HCT116 (cell line): ENCODE measurements at regions not wholly inside any gene's neighbourhood (a gene's known extent, or its start where the extent isn't known, plus 50 kb on each side); places are given as distances from the start of the nearest gene placed in this dataset.

ENCODE experiments used
- ATAC-seq: fragments of 200-7000 bp; cut with Tn5 transposase; 2 replicates; pipeline ENCODE4 v1.9.1; 2020; ENCODE audit warnings: mild to moderate bottlenecking, moderate library complexity
- BruUV-seq: library from RNA; stranded (reverse); fragments of 400-500 nt; replicated peaks from 2 replicates; lab custom pipeline; 2021; lab: Mats Ljungman, UMichigan
- CTCF ChIA-PET: fragments of 300-600 bp; sonication (Branson Sonifier 250); formaldehyde crosslinking; loops from one replicate; lab custom pipeline; 2021; ENCODE audit warnings: antibody characterized with exemption; lab: Charles Lee
- POLR2A ChIA-PET: fragments of 300-600, 350-600 bp; sonication (Branson Sonifier 250); formaldehyde crosslinking; loops from one replicate; lab custom pipeline; 2021; ENCODE audit warnings: antibody characterized with exemption; lab: Charles Lee
- RAD21 ChIA-PET, 2 experiments: fragments of 300-600 bp; sonication (Branson Sonifier 250); formaldehyde crosslinking; loops; one replicate each; lab custom pipeline; 2023; ENCODE audit warnings: low total read pairs in 2 of 2; ENCODE audit not compliant: uncharacterized antibody in 2 of 2, unreplicated experiment in 2 of 2, low non-redundant PET in 1 of 2; lab: Charles Lee
- DNase-seq: peaks from one replicate; pipeline ENCODE4 v3.0.0-alpha.2; 2010; ENCODE audit warnings: low read depth, low spot score
- H2AFZ ChIP-seq: fragments of 200-600 bp; shearing (Covaris generic), sonication (generic); 2 replicates; pipeline ENCODE4 v1.6.1; 2017; ENCODE audit warnings: low read depth, mixed run types, mixed read lengths, antibody characterized with exemption, low read length; ENCODE audit not compliant: poor library complexity, severe bottlenecking
- H3K27ac ChIP-seq: 2 replicates; pipeline ENCODE4 v1.5.1; 2012; ENCODE audit warnings: low read depth, low read length
- H3K27me3 ChIP-seq: fragments of 200-600 bp; sonication (generic); 2 replicates; pipeline ENCODE4 v1.6.1; 2016; ENCODE audit warnings: mixed run types, low read length, mixed read lengths; ENCODE audit not compliant: insufficient read depth
- H3K36me3 ChIP-seq, 2 experiments: fragments of 200-500 bp in 1 of 2; fragments of 200-600 bp in 1 of 2; sonication (Bioruptor generic) in 1 of 2; sonication (generic) in 1 of 2; 2 replicates each; pipeline versions ENCODE4 v1.5.1 to v1.6.1; 2014 to 2016; ENCODE audit warnings: low read length in 2 of 2, inconsistent platforms in 1 of 2, mixed read lengths in 1 of 2, mixed run types in 1 of 2; ENCODE audit not compliant: insufficient read depth in 2 of 2, control insufficient read depth in 1 of 2
- H3K4me1 ChIP-seq, 2 experiments: fragments of 200-600 bp in 1 of 2; sonication (generic) in 1 of 2; 2 replicates each; pipeline versions ENCODE4 v1.5.1 to v1.6.1; 2012 to 2017; ENCODE audit warnings: low read length in 2 of 2, inconsistent platforms in 1 of 2, mild to moderate bottlenecking in 1 of 2, mixed read lengths in 1 of 2, mixed run types in 1 of 2, moderate library complexity in 1 of 2; ENCODE audit not compliant: insufficient read depth in 2 of 2, control insufficient read depth in 1 of 2
- H3K4me2 ChIP-seq: fragments of 200-600 bp; sonication (generic); 2 replicates; pipeline ENCODE4 v1.6.1; 2017; ENCODE audit warnings: mixed run types, low read length, mixed read lengths
- H3K4me3 ChIP-seq, 2 experiments: fragments of 200-600 bp in 1 of 2; sonication (generic) in 1 of 2; replicated peaks in 1 of 2; 2 replicates each; pipeline ENCODE4 v1.5.1; 2011 to 2016; ENCODE audit warnings: low read length in 2 of 2, control low read depth in 1 of 2, low read depth in 1 of 2, mild to moderate bottlenecking in 1 of 2, mixed read lengths in 1 of 2, mixed run types in 1 of 2
- H3K79me2 ChIP-seq: fragments of 200-600 bp; sonication (generic); 2 replicates; pipeline ENCODE4 v1.6.1; 2017; ENCODE audit warnings: mild to moderate bottlenecking, mixed run types, low read length, moderate library complexity, mixed read lengths; ENCODE audit not compliant: insufficient read depth
- H3K9ac ChIP-seq: fragments of 200-600 bp; sonication (generic); 2 replicates; pipeline ENCODE4 v1.6.1; 2016; ENCODE audit warnings: low read length, mixed read lengths
- H3K9me2 ChIP-seq: fragments of 200-600 bp; sonication (generic), shearing (Covaris generic); 2 replicates; pipeline ENCODE4 v1.6.1; 2017; ENCODE audit warnings: mixed run types, mild to moderate bottlenecking, moderate library complexity; ENCODE audit not compliant: insufficient read depth
- H3K9me3 ChIP-seq, 2 experiments: fragments of 200-500 bp in 1 of 2; fragments of 200-600 bp in 1 of 2; sonication (Bioruptor generic) in 1 of 2; sonication (generic) in 1 of 2; 2 replicates each; pipeline ENCODE4 v1.6.1; 2014 to 2017; ENCODE audit warnings: low read length in 2 of 2, mixed read lengths in 2 of 2, inconsistent platforms in 1 of 2, low read depth in 1 of 2, mild to moderate bottlenecking in 1 of 2, mixed run types in 1 of 2, moderate library complexity in 1 of 2; ENCODE audit not compliant: control insufficient read depth in 1 of 2, insufficient read depth in 1 of 2
- H4K20me1 ChIP-seq: fragments of 200-600 bp; sonication (generic), shearing (Covaris generic); 2 replicates; pipeline ENCODE4 v1.6.1; 2017; ENCODE audit warnings: mixed run types, mild to moderate bottlenecking, moderate library complexity; ENCODE audit not compliant: insufficient read depth
- CBX3 ChIP-seq: IDR thresholded peaks from 2 replicates; pipeline ENCODE4 v1.6.1; 2012; ENCODE audit warnings: low read depth
- EZH2phosphoT487 ChIP-seq: fragments of 200-600 bp; IDR thresholded peaks from 2 replicates; pipeline ENCODE4 v1.6.1; 2018; ENCODE audit warnings: antibody characterized with exemption, borderline replicate concordance
- JUND ChIP-seq: IDR thresholded peaks from 2 replicates; pipeline ENCODE4 v1.6.1; 2012
- POLR2A ChIP-seq: IDR thresholded peaks from 2 replicates; pipeline ENCODE4 v1.7.0; 2011; ENCODE audit warnings: borderline replicate concordance; ENCODE audit not compliant: insufficient read depth, insufficient read length; ENCODE audit errors: extremely low read depth
- POLR2AphosphoS5 ChIP-seq: IDR thresholded peaks from 2 replicates; pipeline ENCODE4 v1.6.1; 2011; ENCODE audit warnings: mild to moderate bottlenecking, low read depth, low read length, moderate library complexity
- SIN3A ChIP-seq: IDR thresholded peaks from 2 replicates; pipeline ENCODE4 v1.6.1; 2012; ENCODE audit warnings: low read depth
- SP1 ChIP-seq: IDR thresholded peaks from 2 replicates; pipeline ENCODE4 v1.6.1; 2012; ENCODE audit warnings: low read depth
- SRF ChIP-seq: IDR thresholded peaks from 2 replicates; pipeline ENCODE4 v1.6.1; 2012; ENCODE audit warnings: low read depth
- TCF7L2 ChIP-seq: IDR thresholded peaks from 2 replicates; pipeline ENCODE4 v1.7.0; 2011; ENCODE audit warnings: borderline replicate concordance, inconsistent platforms; ENCODE audit not compliant: insufficient read depth, insufficient read length; ENCODE audit errors: extremely low read depth
- YY1 ChIP-seq: IDR thresholded peaks from 2 replicates; pipeline ENCODE4 v1.6.1; 2011; ENCODE audit warnings: low read length, low read depth, moderate library complexity, mild to moderate bottlenecking; ENCODE audit not compliant: insufficient replicate concordance; ENCODE audit errors: extremely low read depth
- ZBTB33 ChIP-seq: IDR thresholded peaks from 2 replicates; pipeline ENCODE4 v1.6.1; 2011; ENCODE audit warnings: mild to moderate bottlenecking, low read length, moderate library complexity; ENCODE audit not compliant: insufficient replicate concordance; ENCODE audit errors: extremely low read depth
- ZFX ChIP-seq: fragments of 450-650 bp; IDR thresholded peaks from 2 replicates; pipeline ENCODE4 v1.6.1; 2017
- intact Hi-C: fragments of 100-400 bp; cut with micrococcal nuclease; formaldehyde crosslinking; loops from 2 replicates; pipeline ENCODE4 v1.10.0; 2022

GRCh38 chr6:122238861-122239260 lies 160.6 kb upstream of the HSF2 start:
- H3K36me3 ChIP-seq = no peaks in the 10 kb centered on the region
- H3K9me3 ChIP-seq = 0 out of 4 replicates have a peak, but pooled peaks cover 0 to 3% of the 10 kb centered on the region in 2 experiments
- H3K4me1 ChIP-seq = no peaks in the 10 kb centered on the region
- BruUV-seq = no TSS peak
- H3K4me3 ChIP-seq = no peak overlapping the region
- no peaks in the 10 kb centered on the region for H3K79me2 ChIP-seq
- H3K27ac ChIP-seq = no peak overlapping the region
- DNase-seq = no peak
- no peak for TF ChIP-seq POLR2AphosphoS5
- no peak for TF ChIP-seq YY1
- TF ChIP-seq EZH2phosphoT487 = no peak
- no peak for TF ChIP-seq JUND
- TF ChIP-seq ZFX = no peak
- no peak for TF ChIP-seq SIN3A
- TF ChIP-seq TCF7L2 = no peak
- TF ChIP-seq CBX3 = no peak
- no peak for TF ChIP-seq SRF
- TF ChIP-seq ZBTB33 = no peak
- no peak for TF ChIP-seq POLR2A
- TF ChIP-seq SP1 = no peak
- H4K20me1 ChIP-seq = no peaks in the 10 kb centered on the region
- no peak overlapping the region for H3K9ac ChIP-seq
- POLR2A ChIA-PET = no interaction called here
- ATAC-seq = no peak
- intact Hi-C loops = no loop called here
- RAD21 ChIA-PET = no interaction called here
- H2AFZ ChIP-seq = no peak overlapping the region
- H3K9me2 ChIP-seq = no peaks in the 10 kb centered on the region; the same call in 1 of the 2 replicates
- H3K27me3 ChIP-seq = no peaks in the 10 kb centered on the region
- CTCF ChIA-PET = no interaction called here
- H3K4me2 ChIP-seq = no peak overlapping the region
